CD4-positive, alpha-beta memory T cell (primary cell): ENCODE measurements at regions not wholly inside any gene's neighbourhood (a gene's known extent, or its start where the extent isn't known, plus 50 kb on each side); places are given as distances from the start of the nearest gene placed in this dataset.

Source experiments
- CTCF ChIA-PET: fragments of 350-600 bp; sonication (Branson Sonifier 250); formaldehyde crosslinking; loops from one replicate; lab custom pipeline; 2021; ENCODE audit warnings: inconsistent platforms; ENCODE audit not compliant: partially characterized antibody; lab: Charles Lee
- POLR2A ChIA-PET: fragments of 350-600 bp; sonication (Branson Sonifier 250); formaldehyde crosslinking; loops from one replicate; lab custom pipeline; 2021; ENCODE audit not compliant: partially characterized antibody; lab: Charles Lee
- DNase-seq, 5 donors: peaks; one replicate each; pipeline versions ENCODE4 v3.0.0 to v3.0.0-alpha.2; 2020 to 2022; ENCODE audit warnings: mixed read lengths in 1 of 5
- H3K27ac ChIP-seq: one replicate; pipeline ENCODE4 v1.7.0; 2013; ENCODE audit warnings: low read depth, low read length
- H3K27me3 ChIP-seq: 2 replicates; pipeline ENCODE4 v1.7.0; 2013; ENCODE audit warnings: mild to moderate bottlenecking, low read length, moderate library complexity; ENCODE audit not compliant: insufficient read depth
- H3K36me3 ChIP-seq: 2 replicates; pipeline ENCODE4 v1.7.0; 2013; ENCODE audit warnings: mild to moderate bottlenecking, low read length, moderate library complexity; ENCODE audit not compliant: insufficient read depth
- H3K4me1 ChIP-seq: 2 replicates; pipeline ENCODE4 v1.7.0; 2013; ENCODE audit warnings: mild to moderate bottlenecking, low read length, moderate library complexity; ENCODE audit not compliant: insufficient read depth
- H3K4me3 ChIP-seq, 2 donors: one replicate each; pipeline ENCODE4 v1.7.0; 2013; ENCODE audit warnings: low read length in 2 of 2, mild to moderate bottlenecking in 1 of 2
- H3K9me3 ChIP-seq, 2 donors: one replicate each; pipeline ENCODE4 v1.7.0; 2013; ENCODE audit warnings: low read length in 2 of 2, control low read depth in 1 of 2; ENCODE audit not compliant: control insufficient read depth in 1 of 2
- H3K27ac Mint-ChIP-seq, 7 donors: one replicate each; pipeline ENCODE4 v1.8.0; 2020 to 2021; ENCODE audit warnings: mixed read lengths in 7 of 7, mild to moderate bottlenecking in 6 of 7, inconsistent platforms in 3 of 7, moderate library complexity in 3 of 7
- H3K27me3 Mint-ChIP-seq, 2 donors: one replicate each; pipeline ENCODE4 v1.8.0; 2020 to 2021; ENCODE audit warnings: mixed read lengths in 2 of 2
- H3K36me3 Mint-ChIP-seq, 2 donors: one replicate each; pipeline ENCODE4 v1.8.0; 2020 to 2021; ENCODE audit warnings: mixed read lengths in 2 of 2, inconsistent platforms in 1 of 2, mild to moderate bottlenecking in 1 of 2
- H3K4me1 Mint-ChIP-seq, 4 donors: one replicate each; pipeline ENCODE4 v1.8.0; 2020 to 2021; ENCODE audit warnings: mixed read lengths in 4 of 4, mild to moderate bottlenecking in 1 of 4
- H3K4me3 Mint-ChIP-seq, 8 donors: one replicate each; pipeline ENCODE4 v1.8.0; 2020 to 2021; ENCODE audit warnings: mixed read lengths in 8 of 8, mild to moderate bottlenecking in 7 of 8, moderate library complexity in 6 of 8, inconsistent platforms in 3 of 8
- H3K9me3 Mint-ChIP-seq, 8 donors: one replicate each; pipeline ENCODE4 v1.8.0; 2020 to 2021; ENCODE audit warnings: mixed read lengths in 8 of 8, mild to moderate bottlenecking in 5 of 8, inconsistent platforms in 3 of 8, moderate library complexity in 1 of 8
- intact Hi-C: fragments of 100-400 bp; cut with micrococcal nuclease; formaldehyde crosslinking; loops from one replicate; pipeline ENCODE4 v1.15.1; 2023

- CTCF ChIA-PET = no interaction called here
Measured at GRCh38 chr1:58862728-58863385, 79.0 kb upstream of the JUN start.

GRCh38 chr1:58864654-58865053, 80.8 kb upstream of the JUN start:
- peaks cover 0 to 2% (median 0%) of the 10 kb centered on the region in 8 donors for H3K9me3 Mint-ChIP-seq
- no peaks in the 10 kb centered on the region for H3K27me3 Mint-ChIP-seq
- no peaks in the 10 kb centered on the region for H3K4me1 ChIP-seq
- no peak overlapping the region for H3K27ac ChIP-seq
- H3K36me3 Mint-ChIP-seq = no peaks in the 10 kb centered on the region
- no peaks in the 10 kb centered on the region for H3K36me3 ChIP-seq
- no peaks in the 10 kb centered on the region for H3K9me3 ChIP-seq
- H3K27ac Mint-ChIP-seq = no peak overlapping the region
- ChIA-PET CTCF (no interaction called here), POLR2A (interaction anchor here (1.4 kb wide), 1 partner anchor 81 kb away, joined by 5 read pairs; the partner anchor contains the start of gene JUN)
- intact Hi-C loops = no loop called here
- H3K4me3 Mint-ChIP-seq = no peak overlapping the region
- H3K4me1 Mint-ChIP-seq = peaks cover 0 to 2% (median under 1%) of the 10 kb centered on the region in 4 donors
- no peak overlapping the region for H3K4me3 ChIP-seq
- no peaks in the 10 kb centered on the region for H3K27me3 ChIP-seq
- DNase-seq = no peak

More at GRCh38 chr1:58862728-58863385, 79.0 kb upstream of the JUN start:
- H3K4me3 ChIP-seq = no peak overlapping the region
- Mint-ChIP-seq H3K4me1 (peaks cover 9 to 16% (median 12%) of the 10 kb centered on the region in 4 donors), H3K9me3 (peaks cover 0 to 2% (median 0%) of the 10 kb centered on the region in 8 donors), H3K27ac (no peak overlapping the region), H3K27me3 (no peaks in the 10 kb centered on the region), H3K36me3 (no peaks in the 10 kb centered on the region), H3K4me3 (no peak overlapping the region)
- H3K27ac ChIP-seq = no peak overlapping the region
- no peak for DNase-seq
- H3K4me1 ChIP-seq = peaks cover 14% of the 10 kb centered on the region
- no peaks in the 10 kb centered on the region for H3K36me3 ChIP-seq
- POLR2A ChIA-PET = no interaction called here
- intact Hi-C loops = no loop called here
- H3K27me3 ChIP-seq = no peaks in the 10 kb centered on the region
- no peaks in the 10 kb centered on the region for H3K9me3 ChIP-seq

GRCh38 chr1:58866578-58866977, 82.7 kb upstream of the JUN start:
- DNase-seq = no peak
- Histone ChIP-seq H3K27me3 (no peaks in the 10 kb centered on the region), H3K36me3 (no peaks in the 10 kb centered on the region), H3K9me3 (no peaks in the 10 kb centered on the region), H3K4me1 (no peaks in the 10 kb centered on the region), H3K4me3 (no peak overlapping the region), H3K27ac (no peak overlapping the region)
- ChIA-PET POLR2A (no interaction called here), CTCF (no interaction called here)
- intact Hi-C loops = no loop called here
- Mint-ChIP-seq H3K36me3 (no peaks in the 10 kb centered on the region), H3K4me3 (no peak overlapping the region), H3K9me3 (peaks cover 0 to 2% (median 0%) of the 10 kb centered on the region in 8 donors), H3K27ac (no peak overlapping the region), H3K4me1 (no peaks in the 10 kb centered on the region), H3K27me3 (no peaks in the 10 kb centered on the region)

DNA sequence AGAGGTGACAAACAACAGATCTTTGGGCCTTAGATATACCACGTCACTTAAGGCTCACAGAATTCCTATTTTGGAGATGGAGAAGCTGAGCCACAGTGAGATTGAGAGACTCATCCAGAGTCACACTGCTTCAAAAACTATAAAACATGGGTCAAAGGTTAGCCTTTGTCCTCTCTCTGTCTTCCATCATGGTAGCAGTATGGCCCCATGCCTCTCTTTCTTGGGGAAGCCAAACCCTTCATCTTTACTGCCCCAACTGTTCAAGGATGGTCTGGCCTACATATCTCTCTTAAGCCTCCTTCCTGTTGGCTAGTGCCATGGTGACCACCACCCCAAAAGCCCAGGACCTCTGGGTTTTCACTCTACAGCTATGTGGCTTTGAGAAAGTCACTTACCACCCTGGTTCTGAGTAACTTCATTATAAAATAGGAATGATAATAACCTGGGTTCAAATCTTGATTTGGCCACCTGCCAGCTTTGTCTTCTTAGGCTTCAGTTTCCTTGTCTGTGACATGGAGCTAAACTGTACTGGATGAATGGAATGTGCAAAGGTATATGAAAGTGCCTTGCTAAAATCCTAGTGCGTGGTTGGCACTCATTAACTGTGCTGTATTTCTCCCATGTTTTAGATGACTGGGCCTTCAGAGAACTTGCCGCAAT, 85.9 kb upstream of the JUN start:
- H3K4me3 Mint-ChIP-seq = no peak overlapping the region
- Histone ChIP-seq H3K4me1 (no peaks in the 10 kb centered on the region), H3K4me3 (no peak overlapping the region), H3K9me3 (no peaks in the 10 kb centered on the region), H3K27ac (no peak overlapping the region), H3K27me3 (no peaks in the 10 kb centered on the region), H3K36me3 (no peaks in the 10 kb centered on the region)
- H3K4me1 Mint-ChIP-seq = no peaks in the 10 kb centered on the region
- intact Hi-C loops = no loop called here
- H3K9me3 Mint-ChIP-seq = peaks cover 0 to 2% (median 0%) of the 10 kb centered on the region in 8 donors
- no peaks in the 10 kb centered on the region for H3K36me3 Mint-ChIP-seq
- H3K27ac Mint-ChIP-seq = no peak overlapping the region
- DNase-seq = no peak
- H3K27me3 Mint-ChIP-seq = no peaks in the 10 kb centered on the region
- POLR2A ChIA-PET = no interaction called here
- CTCF ChIA-PET = no interaction called here

- no peaks in the 10 kb centered on the region for H3K27me3 ChIP-seq
- Mint-ChIP-seq H3K36me3 (no peaks in the 10 kb centered on the region), H3K4me1 (no peaks in the 10 kb centered on the region), H3K9me3 (peaks cover 0 to 2% (median 0%) of the 10 kb centered on the region in 8 donors), H3K27me3 (no peaks in the 10 kb centered on the region), H3K27ac (no peak overlapping the region), H3K4me3 (no peak overlapping the region)
- no peak for DNase-seq
- ChIA-PET CTCF (no interaction called here), POLR2A (no interaction called here)
- intact Hi-C loops = no loop called here
- no peak overlapping the region for H3K4me3 ChIP-seq
- no peaks in the 10 kb centered on the region for H3K9me3 ChIP-seq
- H3K4me1 ChIP-seq = no peaks in the 10 kb centered on the region
- H3K27ac ChIP-seq = no peak overlapping the region
- no peaks in the 10 kb centered on the region for H3K36me3 ChIP-seq
Measured at GRCh38 chr1:58870298-58870676, 86.4 kb upstream of the JUN start.

DNA sequence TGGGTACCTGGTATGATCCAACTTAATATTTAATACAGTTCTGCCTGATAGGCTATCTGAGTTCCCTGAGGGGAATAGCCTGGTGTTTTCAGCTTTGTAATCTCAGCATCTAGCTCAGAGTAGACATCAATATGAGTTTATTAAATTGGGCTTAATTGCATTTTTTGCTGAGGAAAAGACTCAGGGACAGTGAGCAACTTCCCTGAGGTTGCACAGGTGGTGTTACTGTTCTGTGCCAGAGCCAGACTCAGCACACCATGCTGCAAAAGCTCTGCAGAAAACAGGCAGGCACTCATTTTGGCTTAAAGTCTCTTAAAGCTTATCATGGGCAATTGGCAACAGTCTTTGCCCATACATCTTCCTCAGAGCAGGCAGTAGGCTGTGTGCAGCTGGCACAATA, 90.5 kb upstream of the JUN start:
- Histone ChIP-seq H3K36me3 (no peaks in the 10 kb centered on the region), H3K9me3 (no peaks in the 10 kb centered on the region), H3K4me3 (no peak overlapping the region), H3K27me3 (no peaks in the 10 kb centered on the region), H3K4me1 (no peaks in the 10 kb centered on the region), H3K27ac (no peak overlapping the region)
- Mint-ChIP-seq H3K4me3 (no peak overlapping the region), H3K27ac (no peak overlapping the region), H3K36me3 (no peaks in the 10 kb centered on the region), H3K9me3 (no peaks in the 10 kb centered on the region), H3K27me3 (no peaks in the 10 kb centered on the region), H3K4me1 (no peaks in the 10 kb centered on the region)
- DNase-seq = no peak
- CTCF ChIA-PET = interaction anchor here (0.5 kb wide), 1 partner anchor 531 kb away, joined by 3 read pairs; no protein-coding TSS in a partner anchor
- intact Hi-C loops = no loop called here
- POLR2A ChIA-PET = no interaction called here

GRCh38 chr1:58874757-58875755, 91.2 kb upstream of the JUN start:
- Histone ChIP-seq H3K36me3 (no peaks in the 10 kb centered on the region), H3K4me1 (no peaks in the 10 kb centered on the region), H3K4me3 (no peak overlapping the region), H3K27ac (no peak overlapping the region), H3K27me3 (no peaks in the 10 kb centered on the region), H3K9me3 (no peaks in the 10 kb centered on the region)
- intact Hi-C loops = no loop called here
- no peak for DNase-seq
- POLR2A ChIA-PET = no interaction called here
- H3K27ac Mint-ChIP-seq = peak overlapping the region in 1 of 7 donors; percentile 8
- no peaks in the 10 kb centered on the region for H3K9me3 Mint-ChIP-seq
- no peak overlapping the region for H3K4me3 Mint-ChIP-seq
- no peaks in the 10 kb centered on the region for H3K36me3 Mint-ChIP-seq
- no peaks in the 10 kb centered on the region for H3K27me3 Mint-ChIP-seq
- CTCF ChIA-PET = interaction anchor here (0.9 kb wide), 1 partner anchor 10 kb away, joined by 3 read pairs; no protein-coding TSS in a partner anchor
- H3K4me1 Mint-ChIP-seq = no peaks in the 10 kb centered on the region
